HL-60 (cell line): ENCODE measurements at regions not wholly inside any gene's neighbourhood (a gene's known extent, or its start where the extent isn't known, plus 50 kb on each side); places are given as distances from the start of the nearest gene placed in this dataset.

ENCODE experiments used
- DNase-seq, 2 experiments: peaks; one replicate each; pipeline ENCODE4 v3.0.0-alpha.2; 2010 to 2020; ENCODE audit warnings: low read depth in 1 of 2, low spot score in 1 of 2
- H3K27ac ChIP-seq: fragments of 250-450 bp; sonication (Bioruptor Pico); replicated peaks from 2 replicates; pipeline ENCODE4 v1.5.1; 2020; ENCODE audit warnings: mild to moderate bottlenecking, moderate library complexity
- H3K27me3 ChIP-seq: fragments of 250-450 bp; sonication (Bioruptor Pico); 2 replicates; pipeline ENCODE4 v1.5.1; 2021; ENCODE audit warnings: mild to moderate bottlenecking, moderate library complexity; ENCODE audit not compliant: insufficient read depth, poor library complexity, severe bottlenecking
- H3K4me3 ChIP-seq: replicated peaks from 2 replicates; pipeline ENCODE4 v1.5.1; 2011; ENCODE audit warnings: mild to moderate bottlenecking, control low read depth, low read length; ENCODE audit not compliant: insufficient read depth
- CTCF ChIP-seq: IDR thresholded peaks from one replicate; pipeline ENCODE4 v1.5.1; 2011; ENCODE audit warnings: low read length, control low read depth, inconsistent platforms; ENCODE audit not compliant: insufficient read depth
- GABPA ChIP-seq: IDR thresholded peaks from 2 replicates; pipeline ENCODE4 v1.6.1; 2012; ENCODE audit warnings: low read depth
- POLR2AphosphoS5 ChIP-seq: IDR thresholded peaks from 2 replicates; pipeline ENCODE4 v1.6.1; 2012; ENCODE audit warnings: low read depth
- SPI1 ChIP-seq: IDR thresholded peaks from 2 replicates; pipeline ENCODE4 v1.6.1; 2012; ENCODE audit warnings: low read depth, mild to moderate bottlenecking, borderline replicate concordance
- TF ChIP-seq, protein P1 (sequence below): IDR thresholded peaks from 2 replicates; pipeline ENCODE4 v1.6.1; 2012; ENCODE audit warnings: low read depth; ENCODE audit not compliant: insufficient replicate concordance

DNA sequence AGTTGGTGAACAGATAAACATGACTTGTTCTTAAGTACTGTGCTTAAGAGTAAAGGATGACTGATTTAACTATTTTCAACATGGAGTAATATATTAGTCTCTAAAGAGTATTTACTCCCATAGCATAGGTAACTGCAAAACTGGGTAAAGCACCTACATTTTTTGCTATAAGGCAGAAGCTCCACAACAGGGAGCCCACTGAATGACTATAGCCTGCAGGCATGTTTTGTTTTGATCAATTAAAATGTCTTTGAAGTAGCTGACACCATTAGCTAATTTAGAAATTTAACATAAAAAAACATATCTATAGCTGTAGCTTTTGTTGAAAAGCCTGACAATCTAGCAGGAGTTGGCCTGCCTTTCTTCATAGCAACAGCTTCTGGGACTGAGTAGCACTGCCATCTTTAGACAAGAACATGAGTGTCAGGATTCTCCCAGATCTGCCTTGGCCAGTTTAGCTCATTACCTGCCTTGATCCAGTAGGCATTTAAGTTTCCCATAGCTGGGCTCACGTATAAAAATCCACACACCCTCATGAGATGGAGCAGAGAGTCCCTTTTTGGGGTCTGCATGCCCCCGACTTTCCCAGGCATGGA is 1935.1 kb upstream of the PIK3C3 start:
- no peak for DNase-seq
- H3K27me3 ChIP-seq = no peaks in the 10 kb centered on the region
- H3K27ac ChIP-seq = no peak overlapping the region
- TF ChIP-seq CTCF (no peak), POLR2AphosphoS5 (no peak), SPI1 (no peak)
- no peak overlapping the region for H3K4me3 ChIP-seq

DNA sequence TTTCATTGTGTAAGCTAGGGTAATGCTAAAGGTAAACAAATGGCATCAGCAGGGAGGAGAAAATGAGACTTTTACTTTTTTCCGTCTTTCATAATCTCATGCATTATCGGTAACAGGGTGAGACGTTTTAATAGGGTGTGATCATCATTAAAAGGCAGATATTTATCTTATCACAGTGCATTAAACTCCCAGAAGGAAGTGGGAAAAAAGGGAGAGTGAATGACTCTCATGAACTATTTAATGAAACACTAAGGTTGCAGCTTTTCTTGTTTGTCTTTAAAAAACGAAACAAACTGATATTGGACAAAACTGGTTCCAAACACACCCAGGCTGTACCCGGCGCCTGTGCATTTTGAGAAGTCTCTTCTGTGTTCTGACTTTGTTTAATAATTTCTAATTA is 1936.8 kb upstream of the PIK3C3 start:
- no peak for TF ChIP-seq GABPA
- no peak for TF ChIP-seq POLR2AphosphoS5
- TF ChIP-seq SPI1 = no peak
- TF ChIP-seq, protein P1, sequence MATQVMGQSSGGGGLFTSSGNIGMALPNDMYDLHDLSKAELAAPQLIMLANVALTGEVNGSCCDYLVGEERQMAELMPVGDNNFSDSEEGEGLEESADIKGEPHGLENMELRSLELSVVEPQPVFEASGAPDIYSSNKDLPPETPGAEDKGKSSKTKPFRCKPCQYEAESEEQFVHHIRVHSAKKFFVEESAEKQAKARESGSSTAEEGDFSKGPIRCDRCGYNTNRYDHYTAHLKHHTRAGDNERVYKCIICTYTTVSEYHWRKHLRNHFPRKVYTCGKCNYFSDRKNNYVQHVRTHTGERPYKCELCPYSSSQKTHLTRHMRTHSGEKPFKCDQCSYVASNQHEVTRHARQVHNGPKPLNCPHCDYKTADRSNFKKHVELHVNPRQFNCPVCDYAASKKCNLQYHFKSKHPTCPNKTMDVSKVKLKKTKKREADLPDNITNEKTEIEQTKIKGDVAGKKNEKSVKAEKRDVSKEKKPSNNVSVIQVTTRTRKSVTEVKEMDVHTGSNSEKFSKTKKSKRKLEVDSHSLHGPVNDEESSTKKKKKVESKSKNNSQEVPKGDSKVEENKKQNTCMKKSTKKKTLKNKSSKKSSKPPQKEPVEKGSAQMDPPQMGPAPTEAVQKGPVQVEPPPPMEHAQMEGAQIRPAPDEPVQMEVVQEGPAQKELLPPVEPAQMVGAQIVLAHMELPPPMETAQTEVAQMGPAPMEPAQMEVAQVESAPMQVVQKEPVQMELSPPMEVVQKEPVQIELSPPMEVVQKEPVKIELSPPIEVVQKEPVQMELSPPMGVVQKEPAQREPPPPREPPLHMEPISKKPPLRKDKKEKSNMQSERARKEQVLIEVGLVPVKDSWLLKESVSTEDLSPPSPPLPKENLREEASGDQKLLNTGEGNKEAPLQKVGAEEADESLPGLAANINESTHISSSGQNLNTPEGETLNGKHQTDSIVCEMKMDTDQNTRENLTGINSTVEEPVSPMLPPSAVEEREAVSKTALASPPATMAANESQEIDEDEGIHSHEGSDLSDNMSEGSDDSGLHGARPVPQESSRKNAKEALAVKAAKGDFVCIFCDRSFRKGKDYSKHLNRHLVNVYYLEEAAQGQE = no peak
- no peak for TF ChIP-seq CTCF
- no peak for DNase-seq
- no peaks in the 10 kb centered on the region for H3K27me3 ChIP-seq
- H3K27ac ChIP-seq = no peak overlapping the region
- no peak overlapping the region for H3K4me3 ChIP-seq

DNA sequence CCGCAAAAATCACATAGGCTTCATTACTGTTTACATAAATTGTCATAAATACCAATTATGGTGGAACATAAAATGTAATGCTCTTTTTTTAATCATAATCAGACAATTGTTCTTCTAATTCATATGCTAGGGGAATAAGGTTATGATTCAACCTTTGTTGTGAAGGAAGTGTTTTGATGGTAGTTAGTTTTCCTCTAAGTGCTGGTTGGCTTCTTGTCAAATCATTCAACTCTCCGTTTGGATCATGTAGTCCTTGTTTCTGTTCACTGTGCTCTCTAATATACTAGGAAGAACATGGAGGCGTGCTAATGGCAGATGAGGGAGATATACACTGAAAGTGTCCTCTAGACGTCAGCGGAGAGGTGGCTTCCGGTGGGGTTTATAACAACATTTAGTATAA is 1938.0 kb upstream of the PIK3C3 start:
- Histone ChIP-seq H3K27me3 (no peaks in the 10 kb centered on the region), H3K27ac (no peak overlapping the region), H3K4me3 (no peak overlapping the region)
- no peak for DNase-seq
- TF ChIP-seq CTCF = no peak
- TF ChIP-seq, protein P1 = no peak

GRCh38 chr18:40016405-40016804 is 1938.6 kb upstream of the PIK3C3 start:
- TF ChIP-seq, protein P1 = no peak
- no peak for TF ChIP-seq GABPA
- TF ChIP-seq CTCF = no peak
- TF ChIP-seq SPI1 = no peak
- no peak for TF ChIP-seq POLR2AphosphoS5
- no peak for DNase-seq
- no peak overlapping the region for H3K27ac ChIP-seq
- no peaks in the 10 kb centered on the region for H3K27me3 ChIP-seq
- no peak overlapping the region for H3K4me3 ChIP-seq
